WTC11 (cell line): ENCODE measurements at regions not wholly inside any gene's neighbourhood (a gene's known extent, or its start where the extent isn't known, plus 50 kb on each side); places are given as distances from the start of the nearest gene placed in this dataset.

ENCODE experiments used
- ATAC-seq: fragments of 200-7000 bp; cut with Tn5 transposase; 2 replicates; pipeline ENCODE4 v1.10.0; 2021; ENCODE audit warnings: mild to moderate bottlenecking, moderate library complexity
- CTCF ChIA-PET: fragments of 300-600 bp; sonication (Branson Sonifier 250); formaldehyde crosslinking; loops from one replicate; lab custom pipeline; 2021; ENCODE audit warnings: antibody characterized with exemption; lab: Charles Lee
- POLR2A ChIA-PET: fragments of 350-600 bp; sonication (Branson Sonifier 250); formaldehyde crosslinking; loops from one replicate; lab custom pipeline; 2021; ENCODE audit warnings: antibody characterized with exemption; lab: Charles Lee
- DNase-seq: peaks from one replicate; pipeline ENCODE4 v3.0.0; 2021; ENCODE audit warnings: low spot score
- H3K27ac Mint-ChIP-seq: 2 replicates; pipeline ENCODE4 v1.8.0; 2021; ENCODE audit warnings: mixed read lengths
- H3K27me3 Mint-ChIP-seq: 2 replicates; pipeline ENCODE4 v1.8.0; 2021; ENCODE audit warnings: low read depth, mild to moderate bottlenecking, moderate library complexity, mixed read lengths
- H3K36me3 Mint-ChIP-seq: 2 replicates; pipeline ENCODE4 v1.8.0; 2021; ENCODE audit warnings: mixed read lengths
- H3K4me1 Mint-ChIP-seq: 2 replicates; pipeline ENCODE4 v1.8.0; 2022; ENCODE audit warnings: mixed read lengths
- H3K4me3 Mint-ChIP-seq: 2 replicates; pipeline ENCODE4 v1.8.0; 2021; ENCODE audit warnings: mild to moderate bottlenecking, moderate library complexity, mixed read lengths
- H3K9me3 Mint-ChIP-seq: 2 replicates; pipeline ENCODE4 v1.8.0; 2021; ENCODE audit warnings: mixed read lengths
- AFF4 ChIP-seq: sonication (generic); formaldehyde crosslinking; IDR thresholded peaks from 2 replicates; pipeline ENCODE4 v1.8.1; 2023; ENCODE audit warnings: mild to moderate bottlenecking, missing genetic modification reagents, borderline replicate concordance
- CTCF ChIP-seq: fragments of 200-600 bp; IDR thresholded peaks from 2 replicates; pipeline ENCODE4 v1.8.0; 2022; ENCODE audit warnings: antibody characterized with exemption
- ELF4 ChIP-seq: sonication (generic); formaldehyde crosslinking; IDR thresholded peaks from 2 replicates; pipeline ENCODE4 v1.8.1; 2022; ENCODE audit warnings: low read depth, mild to moderate bottlenecking, moderate library complexity, missing genetic modification reagents
- GABPB1 ChIP-seq: sonication (generic); formaldehyde crosslinking; IDR thresholded peaks from 2 replicates; pipeline ENCODE4 v1.8.1; 2023; ENCODE audit warnings: mild to moderate bottlenecking, missing genetic modification reagents
- GTF2I ChIP-seq: fragments of 250-450 bp; sonication (Bioruptor Pico); conservative IDR thresholded peaks from 2 replicates; pipeline ENCODE4 v1.4.0; 2021; ENCODE audit warnings: mild to moderate bottlenecking
- NR2C2 ChIP-seq: sonication (generic); formaldehyde crosslinking; IDR thresholded peaks from 2 replicates; pipeline ENCODE4 v1.8.0; 2022; ENCODE audit warnings: mild to moderate bottlenecking, missing genetic modification reagents
- OVOL2 ChIP-seq: fragments of 250-450 bp; sonication (Bioruptor Pico); IDR thresholded peaks from 2 replicates; pipeline ENCODE4 v1.9.0; 2021; ENCODE audit warnings: mild to moderate bottlenecking, borderline replicate concordance
- SMAD3 ChIP-seq: sonication (generic); formaldehyde crosslinking; IDR thresholded peaks from 2 replicates; pipeline ENCODE4 v1.8.0; 2022; ENCODE audit warnings: missing genetic modification reagents, mild to moderate bottlenecking, borderline replicate concordance
- USF2 ChIP-seq: sonication (generic); formaldehyde crosslinking; IDR thresholded peaks from 2 replicates; pipeline ENCODE4 v1.8.1; 2023; ENCODE audit warnings: mild to moderate bottlenecking, missing genetic modification reagents, moderate library complexity
- ZNF263 ChIP-seq: sonication (generic); formaldehyde crosslinking; IDR thresholded peaks from 2 replicates; pipeline ENCODE4 v1.8.1; 2022; ENCODE audit warnings: low read depth, mild to moderate bottlenecking, moderate library complexity, missing genetic modification reagents
- ZNF425 ChIP-seq: fragments of 250-450 bp; sonication (Bioruptor Pico); conservative IDR thresholded peaks from 2 replicates; pipeline ENCODE4 v1.9.0; 2021; ENCODE audit warnings: mild to moderate bottlenecking
- TF ChIP-seq, protein P1 (sequence below): fragments of 250-450 bp; sonication (Bioruptor Pico); IDR thresholded peaks from 2 replicates; pipeline ENCODE4 v1.8.0; 2021; ENCODE audit warnings: mild to moderate bottlenecking
- TF ChIP-seq, protein P2 (sequence below): sonication (generic); formaldehyde crosslinking; IDR thresholded peaks from 2 replicates; pipeline ENCODE4 v1.8.1; 2022; ENCODE audit warnings: missing genetic modification reagents, borderline replicate concordance
- TF ChIP-seq, protein P3 (sequence below): sonication (generic); formaldehyde crosslinking; IDR thresholded peaks from 2 replicates; pipeline ENCODE4 v1.8.0; 2022; ENCODE audit warnings: mild to moderate bottlenecking, missing genetic modification reagents
- TF ChIP-seq, protein P4 (sequence below): sonication (generic); formaldehyde crosslinking; IDR thresholded peaks from 2 replicates; pipeline ENCODE4 v1.8.1; 2022; ENCODE audit warnings: mild to moderate bottlenecking, missing genetic modification reagents, moderate library complexity, borderline replicate concordance
- TF ChIP-seq, protein P5 (sequence below): fragments of 250-450 bp; sonication (Bioruptor Pico); IDR thresholded peaks from 2 replicates; pipeline ENCODE4 v1.9.0; 2021; ENCODE audit warnings: mild to moderate bottlenecking, borderline replicate concordance

- no peak for ATAC-seq
- peaks cover 17% of the 10 kb centered on the region for H3K4me1 Mint-ChIP-seq
- H3K36me3 Mint-ChIP-seq: peaks cover 24% of the 10 kb centered on the region
- TF ChIP-seq, protein P1, sequence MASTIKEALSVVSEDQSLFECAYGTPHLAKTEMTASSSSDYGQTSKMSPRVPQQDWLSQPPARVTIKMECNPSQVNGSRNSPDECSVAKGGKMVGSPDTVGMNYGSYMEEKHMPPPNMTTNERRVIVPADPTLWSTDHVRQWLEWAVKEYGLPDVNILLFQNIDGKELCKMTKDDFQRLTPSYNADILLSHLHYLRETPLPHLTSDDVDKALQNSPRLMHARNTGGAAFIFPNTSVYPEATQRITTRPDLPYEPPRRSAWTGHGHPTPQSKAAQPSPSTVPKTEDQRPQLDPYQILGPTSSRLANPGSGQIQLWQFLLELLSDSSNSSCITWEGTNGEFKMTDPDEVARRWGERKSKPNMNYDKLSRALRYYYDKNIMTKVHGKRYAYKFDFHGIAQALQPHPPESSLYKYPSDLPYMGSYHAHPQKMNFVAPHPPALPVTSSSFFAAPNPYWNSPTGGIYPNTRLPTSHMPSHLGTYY (CRISPR knock-in tag): no peak
- no peak for TF ChIP-seq SMAD3 (CRISPR knock-in tag)
- no peak for TF ChIP-seq AFF4 (CRISPR knock-in tag)
- no peak for TF ChIP-seq ZNF263 (CRISPR knock-in tag)
- no peak for TF ChIP-seq CTCF
- TF ChIP-seq, protein P2, sequence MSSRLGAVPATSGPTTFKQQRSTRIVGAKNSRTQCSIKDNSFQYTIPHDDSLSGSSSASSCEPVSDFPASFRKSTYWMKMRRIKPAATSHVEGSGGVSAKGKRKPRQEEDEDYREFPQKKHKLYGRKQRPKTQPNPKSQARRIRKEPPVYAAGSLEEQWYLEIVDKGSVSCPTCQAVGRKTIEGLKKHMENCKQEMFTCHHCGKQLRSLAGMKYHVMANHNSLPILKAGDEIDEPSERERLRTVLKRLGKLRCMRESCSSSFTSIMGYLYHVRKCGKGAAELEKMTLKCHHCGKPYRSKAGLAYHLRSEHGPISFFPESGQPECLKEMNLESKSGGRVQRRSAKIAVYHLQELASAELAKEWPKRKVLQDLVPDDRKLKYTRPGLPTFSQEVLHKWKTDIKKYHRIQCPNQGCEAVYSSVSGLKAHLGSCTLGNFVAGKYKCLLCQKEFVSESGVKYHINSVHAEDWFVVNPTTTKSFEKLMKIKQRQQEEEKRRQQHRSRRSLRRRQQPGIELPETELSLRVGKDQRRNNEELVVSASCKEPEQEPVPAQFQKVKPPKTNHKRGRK (CRISPR knock-in tag): no peak
- no peak for TF ChIP-seq NR2C2
- TF ChIP-seq, protein P3, sequence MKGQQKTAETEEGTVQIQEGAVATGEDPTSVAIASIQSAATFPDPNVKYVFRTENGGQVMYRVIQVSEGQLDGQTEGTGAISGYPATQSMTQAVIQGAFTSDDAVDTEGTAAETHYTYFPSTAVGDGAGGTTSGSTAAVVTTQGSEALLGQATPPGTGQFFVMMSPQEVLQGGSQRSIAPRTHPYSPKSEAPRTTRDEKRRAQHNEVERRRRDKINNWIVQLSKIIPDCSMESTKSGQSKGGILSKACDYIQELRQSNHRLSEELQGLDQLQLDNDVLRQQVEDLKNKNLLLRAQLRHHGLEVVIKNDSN (CRISPR knock-in tag): no peak
- no peak for TF ChIP-seq GABPB1
- TF ChIP-seq OVOL2: no peak
- TF ChIP-seq, protein P4, sequence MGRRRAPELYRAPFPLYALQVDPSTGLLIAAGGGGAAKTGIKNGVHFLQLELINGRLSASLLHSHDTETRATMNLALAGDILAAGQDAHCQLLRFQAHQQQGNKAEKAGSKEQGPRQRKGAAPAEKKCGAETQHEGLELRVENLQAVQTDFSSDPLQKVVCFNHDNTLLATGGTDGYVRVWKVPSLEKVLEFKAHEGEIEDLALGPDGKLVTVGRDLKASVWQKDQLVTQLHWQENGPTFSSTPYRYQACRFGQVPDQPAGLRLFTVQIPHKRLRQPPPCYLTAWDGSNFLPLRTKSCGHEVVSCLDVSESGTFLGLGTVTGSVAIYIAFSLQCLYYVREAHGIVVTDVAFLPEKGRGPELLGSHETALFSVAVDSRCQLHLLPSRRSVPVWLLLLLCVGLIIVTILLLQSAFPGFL (CRISPR knock-in tag): no peak
- TF ChIP-seq GTF2I (CRISPR knock-in tag): no peak
- TF ChIP-seq ZNF425 (CRISPR knock-in tag): no peak
- TF ChIP-seq USF2 (CRISPR knock-in tag): no peak
- TF ChIP-seq, protein P5, sequence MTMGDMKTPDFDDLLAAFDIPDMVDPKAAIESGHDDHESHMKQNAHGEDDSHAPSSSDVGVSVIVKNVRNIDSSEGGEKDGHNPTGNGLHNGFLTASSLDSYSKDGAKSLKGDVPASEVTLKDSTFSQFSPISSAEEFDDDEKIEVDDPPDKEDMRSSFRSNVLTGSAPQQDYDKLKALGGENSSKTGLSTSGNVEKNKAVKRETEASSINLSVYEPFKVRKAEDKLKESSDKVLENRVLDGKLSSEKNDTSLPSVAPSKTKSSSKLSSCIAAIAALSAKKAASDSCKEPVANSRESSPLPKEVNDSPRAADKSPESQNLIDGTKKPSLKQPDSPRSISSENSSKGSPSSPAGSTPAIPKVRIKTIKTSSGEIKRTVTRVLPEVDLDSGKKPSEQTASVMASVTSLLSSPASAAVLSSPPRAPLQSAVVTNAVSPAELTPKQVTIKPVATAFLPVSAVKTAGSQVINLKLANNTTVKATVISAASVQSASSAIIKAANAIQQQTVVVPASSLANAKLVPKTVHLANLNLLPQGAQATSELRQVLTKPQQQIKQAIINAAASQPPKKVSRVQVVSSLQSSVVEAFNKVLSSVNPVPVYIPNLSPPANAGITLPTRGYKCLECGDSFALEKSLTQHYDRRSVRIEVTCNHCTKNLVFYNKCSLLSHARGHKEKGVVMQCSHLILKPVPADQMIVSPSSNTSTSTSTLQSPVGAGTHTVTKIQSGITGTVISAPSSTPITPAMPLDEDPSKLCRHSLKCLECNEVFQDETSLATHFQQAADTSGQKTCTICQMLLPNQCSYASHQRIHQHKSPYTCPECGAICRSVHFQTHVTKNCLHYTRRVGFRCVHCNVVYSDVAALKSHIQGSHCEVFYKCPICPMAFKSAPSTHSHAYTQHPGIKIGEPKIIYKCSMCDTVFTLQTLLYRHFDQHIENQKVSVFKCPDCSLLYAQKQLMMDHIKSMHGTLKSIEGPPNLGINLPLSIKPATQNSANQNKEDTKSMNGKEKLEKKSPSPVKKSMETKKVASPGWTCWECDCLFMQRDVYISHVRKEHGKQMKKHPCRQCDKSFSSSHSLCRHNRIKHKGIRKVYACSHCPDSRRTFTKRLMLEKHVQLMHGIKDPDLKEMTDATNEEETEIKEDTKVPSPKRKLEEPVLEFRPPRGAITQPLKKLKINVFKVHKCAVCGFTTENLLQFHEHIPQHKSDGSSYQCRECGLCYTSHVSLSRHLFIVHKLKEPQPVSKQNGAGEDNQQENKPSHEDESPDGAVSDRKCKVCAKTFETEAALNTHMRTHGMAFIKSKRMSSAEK (CRISPR knock-in tag): no peak
- TF ChIP-seq ELF4 (CRISPR knock-in tag): no peak
- POLR2A ChIA-PET: no interaction called here
- CTCF ChIA-PET: interaction anchor here (0.7 kb wide), 1 partner anchor 28 kb away, joined by 3 read pairs; no protein-coding TSS in a partner anchor
- no peak for DNase-seq
- H3K4me3 Mint-ChIP-seq: no peak overlapping the region
- no peaks in the 10 kb centered on the region for H3K27me3 Mint-ChIP-seq
- H3K27ac Mint-ChIP-seq: no peak overlapping the region
- peaks cover 39% of the 10 kb centered on the region for H3K9me3 Mint-ChIP-seq
Observed at GRCh38 chr3:99145031-99145430, 243.5 kb upstream of the DCBLD2 start.
